ENCODE measurements at regions not wholly inside any gene's neighbourhood (a gene's known extent, or its start where the extent isn't known, plus 50 kb on each side); places are given as distances from the start of the nearest gene placed in this dataset.

- H3K4me3 ChIP-seq (ENCODE audit: low read length) = no peak overlapping the region
- TF ChIP-seq ZNF274 (IDR thresholded peaks at IDR 0.05; ENCODE audit: low read depth, low read length) = no peak
Observed at GRCh38 chr13:64007339-64007738, 2591.7 kb upstream of the PCDH20 start.

- TF ChIP-seq ZNF274 (IDR thresholded peaks at IDR 0.05; ENCODE audit: low read depth, low read length) = no peak
- H3K4me3 ChIP-seq (ENCODE audit: low read length) = no peak overlapping the region
Observed at GRCh38 chr13:64000321-64000720, 2584.7 kb upstream of the PCDH20 start.

- no peak for TF ChIP-seq ZNF274 (IDR thresholded peaks at IDR 0.05; ENCODE audit: low read depth, low read length)
- H3K4me3 ChIP-seq (ENCODE audit: low read length) = no peak overlapping the region
Observed at GRCh38 chr13:63999614-64000305, 2584.1 kb upstream of the PCDH20 start.

- TF ChIP-seq ZNF274 (IDR thresholded peaks at IDR 0.05; ENCODE audit: low read depth, low read length) = no peak
- no peak overlapping the region for H3K4me3 ChIP-seq (ENCODE audit: low read length)
Observed at GRCh38 chr13:63983366-63983765, 2567.7 kb upstream of the PCDH20 start.

GRCh38 chr13:63979951-63980350 is 2564.3 kb upstream of the PCDH20 start:
- TF ChIP-seq ZNF274 (IDR thresholded peaks at IDR 0.05; ENCODE audit: low read depth, low read length) = no peak
- H3K4me3 ChIP-seq (ENCODE audit: low read length) = no peak overlapping the region

GRCh38 chr13:63972328-63972727 is 2556.7 kb upstream of the PCDH20 start:
- no peak overlapping the region for H3K4me3 ChIP-seq (ENCODE audit: low read length)
- no peak for TF ChIP-seq ZNF274 (IDR thresholded peaks at IDR 0.05; ENCODE audit: low read depth, low read length)

GRCh38 chr13:63954683-63955082 is 2539.0 kb upstream of the PCDH20 start:
- TF ChIP-seq ZNF274 (IDR thresholded peaks at IDR 0.05; ENCODE audit: low read depth, low read length) = no peak
- no peak overlapping the region for H3K4me3 ChIP-seq (ENCODE audit: low read length)

- TF ChIP-seq ZNF274 (IDR thresholded peaks at IDR 0.05; ENCODE audit: low read depth, low read length) = no peak
- H3K4me3 ChIP-seq (ENCODE audit: low read length) = no peak overlapping the region
Observed at GRCh38 chr13:63948045-63948444, 2532.4 kb upstream of the PCDH20 start.

- no peak overlapping the region for H3K4me3 ChIP-seq (ENCODE audit: low read length)
- no peak for TF ChIP-seq ZNF274 (IDR thresholded peaks at IDR 0.05; ENCODE audit: low read depth, low read length)
Observed at GRCh38 chr13:63944911-63945310, 2529.3 kb upstream of the PCDH20 start.

GRCh38 chr13:63942372-63942771 is 2526.7 kb upstream of the PCDH20 start:
- TF ChIP-seq ZNF274 (IDR thresholded peaks at IDR 0.05; ENCODE audit: low read depth, low read length) = no peak
- no peak overlapping the region for H3K4me3 ChIP-seq (ENCODE audit: low read length)

- TF ChIP-seq ZNF274 (IDR thresholded peaks at IDR 0.05; ENCODE audit: low read depth, low read length) = no peak
- no peak overlapping the region for H3K4me3 ChIP-seq (ENCODE audit: low read length)
Observed at GRCh38 chr13:63938851-63939250, 2523.2 kb upstream of the PCDH20 start.

- TF ChIP-seq ZNF274 (IDR thresholded peaks at IDR 0.05; ENCODE audit: low read depth, low read length) = no peak
- no peak overlapping the region for H3K4me3 ChIP-seq (ENCODE audit: low read length)
Observed at GRCh38 chr13:63910511-63910910, 2494.9 kb upstream of the PCDH20 start.

GRCh38 chr13:63909726-63910375 is 2494.2 kb upstream of the PCDH20 start:
- no peak overlapping the region for H3K4me3 ChIP-seq (ENCODE audit: low read length)
- TF ChIP-seq ZNF274 (IDR thresholded peaks at IDR 0.05; ENCODE audit: low read depth, low read length) = no peak

- no peak for TF ChIP-seq ZNF274 (IDR thresholded peaks at IDR 0.05; ENCODE audit: low read depth, low read length)
- no peak overlapping the region for H3K4me3 ChIP-seq (ENCODE audit: low read length)
Observed at GRCh38 chr13:63902141-63902540, 2486.5 kb upstream of the PCDH20 start.

- TF ChIP-seq ZNF274 (IDR thresholded peaks at IDR 0.05; ENCODE audit: low read depth, low read length) = no peak
- H3K4me3 ChIP-seq (ENCODE audit: low read length) = no peak overlapping the region
Observed at GRCh38 chr13:63901630-63902029, 2486.0 kb upstream of the PCDH20 start.
